ENCODE measurements at regions not wholly inside any gene's neighbourhood (a gene's known extent, or its start where the extent isn't known, plus 50 kb on each side); places are given as distances from the start of the nearest gene placed in this dataset.

DNA sequence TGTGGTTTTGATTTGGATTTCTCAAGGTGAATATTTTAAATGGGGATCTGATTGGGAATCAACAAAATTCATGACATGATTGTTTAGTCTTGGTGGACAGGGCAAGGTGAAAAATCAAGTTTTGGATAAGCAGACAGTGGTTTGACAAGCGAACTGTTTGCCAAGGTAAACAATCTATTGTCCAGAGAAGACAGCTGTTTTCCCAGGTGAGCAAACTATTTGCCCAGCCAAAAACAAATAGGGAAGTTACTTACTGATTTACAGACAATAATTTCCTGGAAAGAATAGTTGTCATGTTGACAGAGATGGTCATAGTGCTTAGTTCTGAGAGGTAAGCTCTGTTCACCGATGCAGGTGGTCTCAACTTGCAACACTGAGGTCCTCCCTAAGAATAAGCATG is 94.0 kb upstream of the STEAP1B start:
- DNase-seq = no peak
- Histone ChIP-seq H3K4me1 (ENCODE audit: control insufficient read depth in 1 of 2, insufficient read depth in 2 of 2, low read length in 2 of 2) (peaks cover 6 to 13% of the 10 kb centered on the region in 2 donors), H3K9me3 (replicated peaks in 1 of 2; ENCODE audit: control insufficient read depth in 1 of 2, insufficient read depth in 1 of 2, low read length in 2 of 2) (no peaks in the 10 kb centered on the region), H3K4me2 (replicated peaks; ENCODE audit: extremely low read depth, low read length, poor library complexity, severe bottlenecking) (no peak overlapping the region), H3K9ac (ENCODE audit: insufficient read depth, low read length, poor library complexity, severe bottlenecking) (no peak overlapping the region), H2AFZ (ENCODE audit: insufficient read depth, low read depth, low read length, poor library complexity, severe bottlenecking) (no peak overlapping the region), H3K27ac (ENCODE audit: low read depth in 1 of 2, low read length in 2 of 2) (no peak overlapping the region), H3K27me3 (ENCODE audit: control insufficient read depth in 2 of 2, insufficient read depth in 2 of 2, low read length in 2 of 2) (peaks cover 7 to 8% of the 10 kb centered on the region in 2 donors), H3K36me3 (replicated peaks in 1 of 2; ENCODE audit: control insufficient read depth in 1 of 2, insufficient read depth in 2 of 2, low read length in 2 of 2) (no peaks in the 10 kb centered on the region), H3K79me2 (ENCODE audit: insufficient read depth, low read length) (no peaks in the 10 kb centered on the region), H3K4me3 (replicated peaks in 1 of 3; ENCODE audit: low read depth in 2 of 3, low read length in 3 of 3) (no peak overlapping the region), H4K20me1 (ENCODE audit: insufficient read depth, low read length) (no peaks in the 10 kb centered on the region)
- Mint-ChIP-seq H3K4me3 (no peak overlapping the region), H3K9me3 (peaks cover 0 to 2% (median 0%) of the 10 kb centered on the region in 7 donors), H3K36me3 (no peaks in the 10 kb centered on the region), H3K27ac (no peak overlapping the region), H3K27me3 (ENCODE audit: low read depth in 3 of 3) (peaks cover 5 to 13% (median 9%) of the 10 kb centered on the region in 3 donors), H3K4me1 (peaks cover 16% of the 10 kb centered on the region)
- TF ChIP-seq, protein P1, sequence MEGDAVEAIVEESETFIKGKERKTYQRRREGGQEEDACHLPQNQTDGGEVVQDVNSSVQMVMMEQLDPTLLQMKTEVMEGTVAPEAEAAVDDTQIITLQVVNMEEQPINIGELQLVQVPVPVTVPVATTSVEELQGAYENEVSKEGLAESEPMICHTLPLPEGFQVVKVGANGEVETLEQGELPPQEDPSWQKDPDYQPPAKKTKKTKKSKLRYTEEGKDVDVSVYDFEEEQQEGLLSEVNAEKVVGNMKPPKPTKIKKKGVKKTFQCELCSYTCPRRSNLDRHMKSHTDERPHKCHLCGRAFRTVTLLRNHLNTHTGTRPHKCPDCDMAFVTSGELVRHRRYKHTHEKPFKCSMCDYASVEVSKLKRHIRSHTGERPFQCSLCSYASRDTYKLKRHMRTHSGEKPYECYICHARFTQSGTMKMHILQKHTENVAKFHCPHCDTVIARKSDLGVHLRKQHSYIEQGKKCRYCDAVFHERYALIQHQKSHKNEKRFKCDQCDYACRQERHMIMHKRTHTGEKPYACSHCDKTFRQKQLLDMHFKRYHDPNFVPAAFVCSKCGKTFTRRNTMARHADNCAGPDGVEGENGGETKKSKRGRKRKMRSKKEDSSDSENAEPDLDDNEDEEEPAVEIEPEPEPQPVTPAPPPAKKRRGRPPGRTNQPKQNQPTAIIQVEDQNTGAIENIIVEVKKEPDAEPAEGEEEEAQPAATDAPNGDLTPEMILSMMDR (IDR thresholded peaks at IDR 0.05) = no peak
- WGBS (ENCODE audit: insufficient coverage) = 100% methylated on average over 1 of the region's 2 CpGs
- intact Hi-C loops (cut with micrococcal nuclease) = no loop called here

DNA sequence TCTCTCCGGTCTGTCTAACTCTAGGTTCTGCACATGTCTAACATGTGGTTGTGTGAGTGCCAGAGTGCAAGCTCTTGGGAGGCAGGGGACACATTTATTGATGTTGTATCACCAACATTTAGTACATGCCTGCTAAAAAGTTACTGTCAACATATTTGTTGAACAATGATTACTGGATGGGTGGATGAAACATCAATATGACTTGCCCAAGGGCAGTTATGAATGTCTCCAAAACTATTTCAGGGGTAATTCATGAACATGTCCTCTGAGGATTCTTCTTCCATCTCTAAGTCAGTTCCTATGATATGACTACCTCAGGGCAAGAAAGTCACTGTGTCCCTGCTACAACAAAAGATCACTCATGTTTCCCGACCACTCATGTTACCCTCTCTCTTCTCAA is 91.3 kb upstream of the STEAP1B start:
- Histone ChIP-seq H3K9ac (ENCODE audit: insufficient read depth, low read length, poor library complexity, severe bottlenecking) (no peak overlapping the region), H2AFZ (ENCODE audit: insufficient read depth, low read depth, low read length, poor library complexity, severe bottlenecking) (no peak overlapping the region), H3K9me3 (replicated peaks in 1 of 2; ENCODE audit: control insufficient read depth in 1 of 2, insufficient read depth in 1 of 2, low read length in 2 of 2) (no peaks in the 10 kb centered on the region), H3K4me3 (replicated peaks in 1 of 3; ENCODE audit: low read depth in 2 of 3, low read length in 3 of 3) (no peak overlapping the region), H3K4me2 (replicated peaks; ENCODE audit: extremely low read depth, low read length, poor library complexity, severe bottlenecking) (no peak overlapping the region), H3K27me3 (ENCODE audit: control insufficient read depth in 2 of 2, insufficient read depth in 2 of 2, low read length in 2 of 2) (peaks cover 7 to 8% of the 10 kb centered on the region in 2 donors), H3K36me3 (replicated peaks in 1 of 2; ENCODE audit: control insufficient read depth in 1 of 2, insufficient read depth in 2 of 2, low read length in 2 of 2) (no peaks in the 10 kb centered on the region), H3K79me2 (ENCODE audit: insufficient read depth, low read length) (no peaks in the 10 kb centered on the region), H3K4me1 (ENCODE audit: control insufficient read depth in 1 of 2, insufficient read depth in 2 of 2, low read length in 2 of 2) (peaks cover 32 to 40% of the 10 kb centered on the region in 2 donors), H3K27ac (ENCODE audit: low read depth in 1 of 2, low read length in 2 of 2) (no peak overlapping the region), H4K20me1 (ENCODE audit: insufficient read depth, low read length) (no peaks in the 10 kb centered on the region)
- Mint-ChIP-seq H3K27me3 (ENCODE audit: low read depth in 3 of 3) (peaks cover 5 to 12% (median 8%) of the 10 kb centered on the region in 3 donors), H3K4me1 (peaks cover 35% of the 10 kb centered on the region), H3K9me3 (peaks cover 0 to 2% (median 0%) of the 10 kb centered on the region in 7 donors), H3K27ac (no peak overlapping the region), H3K36me3 (no peaks in the 10 kb centered on the region), H3K4me3 (peak overlapping the region in 1 of 2 donors; percentile 22)
- 83% methylated on average over 1 of the region's 2 CpGs for WGBS (ENCODE audit: insufficient coverage)
- DNase-seq = no peak
- intact Hi-C loops (cut with micrococcal nuclease) = no loop called here
- TF ChIP-seq, protein P1 (IDR thresholded peaks at IDR 0.05) = no peak

All from CD14-positive monocyte (primary cell).